ENCODE measurements at regions not wholly inside any gene's neighbourhood (a gene's known extent, or its start where the extent isn't known, plus 50 kb on each side); places are given as distances from the start of the nearest gene placed in this dataset.

GRCh38 chr1:29958271-29958670 is 721.9 kb downstream of the PTPRU start:
- TF ChIP-seq CTCF (IDR thresholded peaks at IDR 0.05) (no peak), POLR2A (IDR thresholded peaks at IDR 0.05; ENCODE audit: low read depth) (no peak), POLR2AphosphoS5 (IDR thresholded peaks at IDR 0.05) (no peak), EP300 (IDR thresholded peaks at IDR 0.05) (no peak)

All from esophagus muscularis mucosa (tissue), 4 donors.